Stimulated activated CD8-positive, alpha-beta memory T cell treated with anti-CD3 and anti-CD28 coated beads, Interleukin-4, amount 100 ng/mL, for 24 hours (primary cell): ENCODE measurements at regions not wholly inside any gene's neighbourhood (a gene's known extent, or its start where the extent isn't known, plus 50 kb on each side); places are given as distances from the start of the nearest gene placed in this dataset.

Experiments
- DNase-seq: peaks from one replicate; pipeline ENCODE4 v3.0.0-alpha.2; 2020; ENCODE audit warnings: low read depth

GRCh38 chr21:15526798-15527197 is 203.0 kb upstream of the USP25 start:
- no peak for DNase-seq

- DNase-seq = no peak
These were observed 201.4 kb upstream of the USP25 start for GRCh38 chr21:15528346-15528745.

GRCh38 chr21:15531986-15532385 is 197.8 kb upstream of the USP25 start:
- no peak for DNase-seq

GRCh38 chr21:15533618-15534017 is 196.2 kb upstream of the USP25 start:
- no peak for DNase-seq

GRCh38 chr21:15534450-15534886 is 195.3 kb upstream of the USP25 start:
- no peak for DNase-seq

GRCh38 chr21:15539376-15539775 is 190.4 kb upstream of the USP25 start:
- no peak for DNase-seq

- no peak for DNase-seq
These were observed 186.3 kb upstream of the USP25 start for GRCh38 chr21:15543473-15543872.

GRCh38 chr21:15549671-15550070 is 180.1 kb upstream of the USP25 start:
- DNase-seq = no peak

- DNase-seq = no peak
These were observed 176.8 kb upstream of the USP25 start for GRCh38 chr21:15552914-15553494.

- no peak for DNase-seq
These were observed 171.9 kb upstream of the USP25 start for GRCh38 chr21:15557925-15558324.

GRCh38 chr21:15558884-15559283 is 170.9 kb upstream of the USP25 start:
- no peak for DNase-seq

GRCh38 chr21:15559660-15560059 is 170.1 kb upstream of the USP25 start:
- no peak for DNase-seq

GRCh38 chr21:15560383-15561056 is 169.3 kb upstream of the USP25 start:
- DNase-seq = no peak

GRCh38 chr21:15562748-15563147 is 167.0 kb upstream of the USP25 start:
- no peak for DNase-seq

- no peak for DNase-seq
These were observed 164.9 kb upstream of the USP25 start for GRCh38 chr21:15564907-15565306.

- no peak for DNase-seq
These were observed 163.1 kb upstream of the USP25 start for GRCh38 chr21:15566703-15567102.

- no peak for DNase-seq
These were observed 162.6 kb upstream of the USP25 start for GRCh38 chr21:15567191-15567590.

- DNase-seq = no peak
These were observed 161.3 kb upstream of the USP25 start for GRCh38 chr21:15568516-15568915.

- no peak for DNase-seq
These were observed 142.9 kb upstream of the USP25 start for GRCh38 chr21:15586752-15587427.

GRCh38 chr21:15592271-15592860 is 137.4 kb upstream of the USP25 start:
- no peak for DNase-seq

GRCh38 chr21:15592957-15593356 is 136.8 kb upstream of the USP25 start:
- DNase-seq = no peak

- no peak for DNase-seq
These were observed 128.4 kb upstream of the USP25 start for GRCh38 chr21:15601390-15601789.

GRCh38 chr21:15604413-15604812 is 125.4 kb upstream of the USP25 start:
- DNase-seq = no peak
